ENCODE measurements at regions not wholly inside any gene's neighbourhood (a gene's known extent, or its start where the extent isn't known, plus 50 kb on each side); places are given as distances from the start of the nearest gene placed in this dataset.

DNA sequence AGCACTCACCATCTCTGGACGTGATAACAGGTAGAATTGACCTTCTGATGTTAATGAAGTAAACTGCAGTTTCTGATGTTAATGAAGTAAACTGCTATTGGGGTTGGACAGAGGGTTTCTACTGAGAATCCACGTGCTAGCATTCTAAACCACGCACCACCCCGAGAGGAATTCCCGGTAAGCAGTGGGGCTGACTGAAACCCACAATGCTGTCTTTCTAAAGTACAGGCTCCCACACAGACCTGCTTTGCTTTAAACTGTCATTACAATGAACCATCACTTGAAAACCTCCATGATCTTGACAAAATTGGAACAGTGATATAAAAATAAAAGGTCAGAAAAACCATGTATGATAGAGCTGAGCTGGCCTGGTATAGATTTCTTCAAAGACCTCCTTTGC is 559.0 kb downstream of the FGF9 start:
- whole genome bisulfite sequencing (ENCODE audit: insufficient coverage, low coverage, missing lambda C conversion rate) = 0% methylated on average over 5 of the region's 5 CpGs
- no peak for ATAC-seq
- Histone ChIP-seq H3K9me1 (ENCODE audit: control insufficient read depth, insufficient read depth, low read length) (no peaks in the 10 kb centered on the region), H3K4me1 (replicated peaks in 1 of 2; ENCODE audit: control insufficient read depth in 2 of 2, insufficient read depth in 2 of 2, low read length in 2 of 2) (no peaks in the 10 kb centered on the region), H4K20me1 (replicated peaks; ENCODE audit: control insufficient read depth, insufficient read depth, low read length) (no peaks in the 10 kb centered on the region), H2AFZ (ENCODE audit: low read depth, low read length) (no peak overlapping the region), H3K9me3 (replicated peaks; ENCODE audit: control insufficient read depth, insufficient read depth, low read depth, low read length) (no peaks in the 10 kb centered on the region), H3K27me3 (ENCODE audit: control insufficient read depth in 2 of 2, insufficient read depth in 2 of 2, low read length in 2 of 2) (no peaks in the 10 kb centered on the region; a peak in 1 of 5 replicates), H3K79me2 (ENCODE audit: control insufficient read depth, insufficient read depth, low read length) (no peaks in the 10 kb centered on the region), H3K36me3 (ENCODE audit: control insufficient read depth, insufficient read depth, low read length) (no peaks in the 10 kb centered on the region), H3K9ac (ENCODE audit: insufficient read depth in 1 of 2, low read depth in 2 of 2, low read length in 2 of 2) (no peak overlapping the region), H3K4me3 (no peak overlapping the region), H3K27ac (ENCODE audit: extremely low read depth, low read depth, low read length) (no peak overlapping the region), H3K4me2 (ENCODE audit: insufficient read depth, low read length) (no peak overlapping the region)
- intact Hi-C loops (cut with micrococcal nuclease) = no loop called here
- CTCF ChIA-PET (ENCODE audit: low intra/inter-chr PET ratio) = no interaction called here
- in situ Hi-C loops (cut with MboI) = no loop called here
- no peak for FAIRE-seq
- DNase-seq (ENCODE audit: extremely low read depth in 1 of 4, low spot score in 3 of 4) = no peak
- no TSS peak for BruUV-seq (replicated peaks)
- POLR2A ChIA-PET = no interaction called here
- TF ChIP-seq RAD51 (IDR thresholded peaks at IDR 0.05; ENCODE audit: borderline replicate concordance, low read depth) (no peak), ZNF274 (IDR thresholded peaks at IDR 0.05; ENCODE audit: borderline replicate concordance, low read depth, low read length) (no peak), BRCA1 (IDR thresholded peaks at IDR 0.05) (no peak), BRCA1 (CRISPR knock-in tag; IDR thresholded peaks at IDR 0.05) (no peak), ELF4 (CRISPR knock-in tag; IDR thresholded peaks at IDR 0.05) (no peak), ZKSCAN3 (CRISPR knock-in tag; IDR thresholded peaks at IDR 0.05) (no peak), ZNF121 (CRISPR knock-in tag; conservative IDR thresholded peaks at IDR 0.05) (no peak), ZNF77 (CRISPR knock-in tag; IDR thresholded peaks at IDR 0.05) (no peak), MEIS2 (IDR thresholded peaks at IDR 0.05; ENCODE audit: partially characterized antibody) (no peak), IRF2 (CRISPR knock-in tag; IDR thresholded peaks at IDR 0.05) (no peak), ZNF347 (CRISPR knock-in tag; IDR thresholded peaks at IDR 0.05; ENCODE audit: low read depth) (no peak), NR3C1 (CRISPR knock-in tag; IDR thresholded peaks at IDR 0.05) (no peak), ZNF354B (CRISPR knock-in tag; IDR thresholded peaks at IDR 0.05) (no peak)
- TF ChIP-seq, protein P1, sequence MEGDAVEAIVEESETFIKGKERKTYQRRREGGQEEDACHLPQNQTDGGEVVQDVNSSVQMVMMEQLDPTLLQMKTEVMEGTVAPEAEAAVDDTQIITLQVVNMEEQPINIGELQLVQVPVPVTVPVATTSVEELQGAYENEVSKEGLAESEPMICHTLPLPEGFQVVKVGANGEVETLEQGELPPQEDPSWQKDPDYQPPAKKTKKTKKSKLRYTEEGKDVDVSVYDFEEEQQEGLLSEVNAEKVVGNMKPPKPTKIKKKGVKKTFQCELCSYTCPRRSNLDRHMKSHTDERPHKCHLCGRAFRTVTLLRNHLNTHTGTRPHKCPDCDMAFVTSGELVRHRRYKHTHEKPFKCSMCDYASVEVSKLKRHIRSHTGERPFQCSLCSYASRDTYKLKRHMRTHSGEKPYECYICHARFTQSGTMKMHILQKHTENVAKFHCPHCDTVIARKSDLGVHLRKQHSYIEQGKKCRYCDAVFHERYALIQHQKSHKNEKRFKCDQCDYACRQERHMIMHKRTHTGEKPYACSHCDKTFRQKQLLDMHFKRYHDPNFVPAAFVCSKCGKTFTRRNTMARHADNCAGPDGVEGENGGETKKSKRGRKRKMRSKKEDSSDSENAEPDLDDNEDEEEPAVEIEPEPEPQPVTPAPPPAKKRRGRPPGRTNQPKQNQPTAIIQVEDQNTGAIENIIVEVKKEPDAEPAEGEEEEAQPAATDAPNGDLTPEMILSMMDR (IDR thresholded peaks at IDR 0.05 in 2 of 3, conservative IDR thresholded peaks at IDR 0.05 in 1 of 3; ENCODE audit: insufficient read depth in 2 of 3, low read depth in 1 of 3, low read length in 3 of 3) = no peak
- TF ChIP-seq, protein P2, sequence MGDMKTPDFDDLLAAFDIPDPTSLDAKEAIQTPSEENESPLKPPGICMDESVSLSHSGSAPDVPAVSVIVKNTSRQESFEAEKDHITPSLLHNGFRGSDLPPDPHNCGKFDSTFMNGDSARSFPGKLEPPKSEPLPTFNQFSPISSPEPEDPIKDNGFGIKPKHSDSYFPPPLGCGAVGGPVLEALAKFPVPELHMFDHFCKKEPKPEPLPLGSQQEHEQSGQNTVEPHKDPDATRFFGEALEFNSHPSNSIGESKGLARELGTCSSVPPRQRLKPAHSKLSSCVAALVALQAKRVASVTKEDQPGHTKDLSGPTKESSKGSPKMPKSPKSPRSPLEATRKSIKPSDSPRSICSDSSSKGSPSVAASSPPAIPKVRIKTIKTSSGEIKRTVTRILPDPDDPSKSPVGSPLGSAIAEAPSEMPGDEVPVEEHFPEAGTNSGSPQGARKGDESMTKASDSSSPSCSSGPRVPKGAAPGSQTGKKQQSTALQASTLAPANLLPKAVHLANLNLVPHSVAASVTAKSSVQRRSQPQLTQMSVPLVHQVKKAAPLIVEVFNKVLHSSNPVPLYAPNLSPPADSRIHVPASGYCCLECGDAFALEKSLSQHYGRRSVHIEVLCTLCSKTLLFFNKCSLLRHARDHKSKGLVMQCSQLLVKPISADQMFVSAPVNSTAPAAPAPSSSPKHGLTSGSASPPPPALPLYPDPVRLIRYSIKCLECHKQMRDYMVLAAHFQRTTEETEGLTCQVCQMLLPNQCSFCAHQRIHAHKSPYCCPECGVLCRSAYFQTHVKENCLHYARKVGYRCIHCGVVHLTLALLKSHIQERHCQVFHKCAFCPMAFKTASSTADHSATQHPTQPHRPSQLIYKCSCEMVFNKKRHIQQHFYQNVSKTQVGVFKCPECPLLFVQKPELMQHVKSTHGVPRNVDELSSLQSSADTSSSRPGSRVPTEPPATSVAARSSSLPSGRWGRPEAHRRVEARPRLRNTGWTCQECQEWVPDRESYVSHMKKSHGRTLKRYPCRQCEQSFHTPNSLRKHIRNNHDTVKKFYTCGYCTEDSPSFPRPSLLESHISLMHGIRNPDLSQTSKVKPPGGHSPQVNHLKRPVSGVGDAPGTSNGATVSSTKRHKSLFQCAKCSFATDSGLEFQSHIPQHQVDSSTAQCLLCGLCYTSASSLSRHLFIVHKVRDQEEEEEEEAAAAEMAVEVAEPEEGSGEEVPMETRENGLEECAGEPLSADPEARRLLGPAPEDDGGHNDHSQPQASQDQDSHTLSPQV (IDR thresholded peaks at IDR 0.05) = no peak
- TF ChIP-seq, protein P3, sequence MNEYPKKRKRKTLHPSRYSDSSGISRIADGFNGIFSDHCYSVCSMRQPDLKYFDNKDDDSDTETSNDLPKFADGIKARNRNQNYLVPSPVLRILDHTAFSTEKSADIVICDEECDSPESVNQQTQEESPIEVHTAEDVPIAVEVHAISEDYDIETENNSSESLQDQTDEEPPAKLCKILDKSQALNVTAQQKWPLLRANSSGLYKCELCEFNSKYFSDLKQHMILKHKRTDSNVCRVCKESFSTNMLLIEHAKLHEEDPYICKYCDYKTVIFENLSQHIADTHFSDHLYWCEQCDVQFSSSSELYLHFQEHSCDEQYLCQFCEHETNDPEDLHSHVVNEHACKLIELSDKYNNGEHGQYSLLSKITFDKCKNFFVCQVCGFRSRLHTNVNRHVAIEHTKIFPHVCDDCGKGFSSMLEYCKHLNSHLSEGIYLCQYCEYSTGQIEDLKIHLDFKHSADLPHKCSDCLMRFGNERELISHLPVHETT (CRISPR knock-in tag; conservative IDR thresholded peaks at IDR 0.05 in 1 of 2, IDR thresholded peaks at IDR 0.05 in 1 of 2) = no peak
- TF ChIP-seq, protein P4, sequence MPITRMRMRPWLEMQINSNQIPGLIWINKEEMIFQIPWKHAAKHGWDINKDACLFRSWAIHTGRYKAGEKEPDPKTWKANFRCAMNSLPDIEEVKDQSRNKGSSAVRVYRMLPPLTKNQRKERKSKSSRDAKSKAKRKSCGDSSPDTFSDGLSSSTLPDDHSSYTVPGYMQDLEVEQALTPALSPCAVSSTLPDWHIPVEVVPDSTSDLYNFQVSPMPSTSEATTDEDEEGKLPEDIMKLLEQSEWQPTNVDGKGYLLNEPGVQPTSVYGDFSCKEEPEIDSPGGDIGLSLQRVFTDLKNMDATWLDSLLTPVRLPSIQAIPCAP (CRISPR knock-in tag; IDR thresholded peaks at IDR 0.05; ENCODE audit: borderline replicate concordance) = no peak
